Dedifferentiated amniotic fluid mesenchymal stem cell (primary cell): ENCODE measurements at regions not wholly inside any gene's neighbourhood (a gene's known extent, or its start where the extent isn't known, plus 50 kb on each side); places are given as distances from the start of the nearest gene placed in this dataset.
"Not testable (repeated sequence)": the region's sequence is repeated elsewhere in the genome, so short reads cannot be mapped to it uniquely, and the experiment has no call there.

ENCODE experiments used
- DNase-seq: peaks from one replicate; pipeline ENCODE4 v3.0.0-alpha.2; 2016; ENCODE audit errors: extremely low spot score

DNA sequence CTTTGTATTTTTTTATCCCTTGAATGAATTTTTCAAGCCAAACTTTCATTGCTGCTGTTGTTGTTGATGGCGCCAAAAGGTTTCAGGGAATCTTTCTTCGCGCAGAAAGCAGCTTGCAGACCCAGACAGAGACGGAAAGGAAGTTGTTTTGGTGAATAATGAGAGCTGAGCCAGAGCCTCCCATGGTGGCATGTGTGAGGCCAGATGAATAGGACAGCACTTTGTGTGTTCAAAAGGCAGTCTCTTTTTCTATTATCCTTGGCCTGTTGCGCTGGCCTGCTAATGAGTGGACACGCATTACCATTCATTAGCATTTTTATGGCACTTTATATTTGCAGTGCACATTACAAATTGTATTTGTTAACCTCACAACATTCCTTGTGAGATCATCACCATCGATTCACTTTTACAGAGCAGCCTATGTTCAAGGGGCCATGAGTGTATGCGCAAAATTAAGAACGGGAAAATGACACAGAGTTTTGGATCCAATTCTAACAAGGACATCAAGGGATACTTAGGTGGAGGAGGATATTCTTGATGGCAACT is 754.7 kb downstream of the BCL11A start:
- DNase-seq, result no peak

DNA sequence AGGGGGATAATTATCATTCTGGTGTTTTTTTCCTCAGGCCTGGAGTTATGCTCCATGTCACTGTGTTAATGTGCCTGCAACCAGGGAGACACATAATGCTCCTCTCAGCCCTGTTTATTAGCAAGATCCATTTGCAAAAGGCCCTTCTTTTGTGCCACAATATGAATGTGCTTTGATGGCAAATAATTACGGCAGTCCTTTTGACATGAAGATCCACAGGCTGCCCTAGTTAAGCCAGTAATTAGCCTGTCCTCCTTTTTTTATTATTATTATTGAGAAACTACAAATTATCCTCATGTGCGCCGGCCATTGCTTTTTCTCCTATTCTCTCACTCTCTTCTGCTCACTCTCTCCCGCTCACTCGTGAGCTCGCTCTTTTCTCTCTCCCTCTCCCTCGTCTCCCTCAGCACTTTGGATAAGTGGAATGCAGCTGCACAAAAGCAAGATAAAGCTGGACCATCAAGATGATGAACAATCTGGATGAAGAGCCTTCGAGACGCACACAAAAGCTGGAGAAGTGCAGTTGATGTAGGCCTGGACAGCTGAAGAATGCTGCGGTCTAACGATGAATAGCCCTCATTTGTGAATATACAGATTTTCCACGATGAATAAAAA is 762.3 kb downstream of the BCL11A start:
- DNase-seq, result no peak

DNA sequence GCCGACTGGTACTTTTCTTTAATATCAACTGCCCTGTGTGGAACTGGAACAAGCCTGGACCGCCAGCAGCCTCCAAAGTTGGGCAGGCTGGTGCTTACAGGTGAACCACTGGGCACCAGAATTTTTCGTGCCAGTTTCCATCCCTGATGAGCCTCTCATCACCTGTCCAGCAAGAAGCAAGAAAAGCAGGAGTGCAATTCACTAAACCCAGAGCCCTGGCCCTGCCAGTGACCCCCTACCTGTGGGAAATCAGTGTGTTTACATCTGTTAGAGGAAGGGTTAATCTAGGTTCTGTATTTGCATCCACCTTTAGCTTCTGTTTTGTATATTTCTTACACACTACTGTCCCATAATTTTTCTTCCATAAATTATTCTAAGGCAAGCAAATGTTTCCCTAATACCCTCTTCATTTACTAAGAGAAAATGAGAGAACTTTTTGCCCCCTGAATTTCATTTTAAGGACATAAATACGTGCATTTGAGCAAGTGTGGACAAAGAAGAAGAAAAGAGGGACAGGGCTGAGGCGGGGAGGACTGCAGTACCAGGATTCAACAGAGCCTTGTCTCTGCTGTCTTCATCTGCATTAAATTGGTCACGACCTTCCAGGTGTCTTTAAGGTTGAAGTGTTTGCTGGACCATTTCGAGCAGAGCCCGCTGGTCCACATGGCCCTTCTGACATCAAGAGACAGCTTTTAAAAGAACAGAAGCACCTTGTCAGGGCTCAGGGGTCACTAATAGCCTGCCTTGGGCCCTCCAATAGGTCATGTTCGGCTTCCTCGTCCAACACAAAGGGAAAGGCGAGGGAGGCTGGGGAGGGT is 763.1 kb downstream of the BCL11A start:
- DNase-seq, result no peak

DNA sequence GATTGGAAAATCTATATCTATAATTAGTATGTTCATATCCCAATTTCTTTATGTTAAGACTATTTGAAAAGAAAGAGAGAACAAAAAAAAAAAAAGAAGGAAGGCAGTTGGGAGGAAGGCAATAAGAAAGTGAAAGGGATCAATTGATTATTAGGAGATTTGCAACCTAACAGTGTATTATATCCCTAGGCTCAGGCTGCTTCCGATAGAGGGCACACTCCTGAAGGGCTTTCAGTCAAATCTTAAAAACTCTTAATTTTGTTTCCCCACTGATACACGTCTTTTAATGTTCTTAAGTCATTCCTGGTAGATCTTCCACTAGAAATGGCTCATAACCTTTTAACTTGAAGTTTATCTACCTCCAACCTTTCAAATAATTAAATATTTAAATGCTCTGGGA is 763.9 kb downstream of the BCL11A start:
- no peak for DNase-seq

DNA sequence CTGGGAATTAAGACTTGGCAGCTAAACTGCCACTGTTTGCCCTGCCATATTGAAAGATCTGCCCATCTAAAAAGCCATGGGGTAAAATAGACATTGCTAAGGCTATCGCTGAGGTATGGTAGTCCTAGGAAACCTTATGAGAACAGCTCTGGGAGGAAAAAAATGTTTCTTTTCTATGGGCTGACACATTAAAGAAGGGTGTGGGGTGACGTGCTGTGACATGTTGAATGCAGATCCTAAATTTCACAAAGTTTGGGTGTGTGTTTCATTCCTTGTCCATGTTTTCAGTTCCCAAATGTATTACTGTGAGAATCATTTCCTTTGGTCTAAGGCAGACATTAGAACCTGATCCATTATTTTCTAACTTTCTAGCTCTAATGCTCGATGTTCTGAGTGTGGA is 766.4 kb downstream of the BCL11A start:
- DNase-seq, result no peak

DNA sequence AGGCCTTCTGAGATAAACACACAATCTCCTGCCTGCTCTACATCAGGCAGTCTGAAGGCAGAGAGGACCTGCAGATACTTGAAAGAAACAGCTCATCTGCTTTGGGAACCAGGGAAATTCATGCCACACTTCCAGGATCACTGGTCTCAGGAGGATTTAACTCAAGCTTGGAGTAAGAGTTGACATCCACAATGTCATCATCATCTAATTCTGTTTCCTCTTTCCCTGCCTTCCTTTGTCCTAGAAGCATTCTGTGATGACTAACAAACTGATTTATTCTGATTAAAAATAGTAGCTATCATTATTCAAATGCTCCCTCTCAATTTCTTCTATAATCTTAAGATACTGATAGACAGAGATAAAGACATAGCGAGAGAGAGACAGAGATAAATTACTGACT is 766.8 kb downstream of the BCL11A start:
- DNase-seq, result no peak

DNA sequence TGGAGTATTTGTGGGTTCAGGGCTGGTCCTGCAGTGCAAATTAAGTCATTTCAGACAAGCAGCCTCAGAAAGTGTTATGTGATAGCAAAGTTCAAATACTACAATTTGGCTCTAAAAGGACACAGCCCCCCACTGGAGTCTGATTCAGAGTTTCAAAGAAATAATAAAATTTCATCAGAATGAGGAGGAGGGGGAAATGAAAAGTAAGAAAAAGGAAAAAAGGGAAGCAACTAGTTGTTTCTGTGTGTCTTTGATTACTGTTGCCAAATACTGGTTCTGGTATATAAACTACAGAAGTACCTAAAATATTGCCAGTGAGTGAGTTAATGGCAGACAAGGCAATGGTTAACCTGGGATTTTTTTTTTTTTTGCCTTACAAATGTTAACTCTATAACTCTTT is 773.9 kb downstream of the BCL11A start:
- DNase-seq, result no peak

DNA sequence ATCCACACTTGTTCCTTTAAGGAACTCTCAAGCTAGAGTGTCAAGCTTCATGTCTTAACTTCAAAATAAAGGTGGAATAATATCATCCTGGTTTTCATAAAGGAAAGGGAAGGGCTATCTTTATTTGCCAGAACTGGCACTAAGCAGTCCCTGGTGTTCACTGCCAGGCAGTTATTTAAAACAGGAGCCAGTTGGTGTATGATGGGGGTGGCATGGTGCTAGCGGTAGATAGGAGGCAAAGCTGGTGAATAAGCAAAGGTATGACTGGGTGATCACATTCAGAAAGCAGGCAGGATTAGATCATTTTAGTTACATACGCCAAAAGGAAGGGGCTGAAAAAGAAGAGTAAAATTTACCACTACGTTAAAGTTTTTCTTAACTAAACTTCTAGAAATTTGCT is 776.3 kb downstream of the BCL11A start:
- DNase-seq, result no peak

DNA sequence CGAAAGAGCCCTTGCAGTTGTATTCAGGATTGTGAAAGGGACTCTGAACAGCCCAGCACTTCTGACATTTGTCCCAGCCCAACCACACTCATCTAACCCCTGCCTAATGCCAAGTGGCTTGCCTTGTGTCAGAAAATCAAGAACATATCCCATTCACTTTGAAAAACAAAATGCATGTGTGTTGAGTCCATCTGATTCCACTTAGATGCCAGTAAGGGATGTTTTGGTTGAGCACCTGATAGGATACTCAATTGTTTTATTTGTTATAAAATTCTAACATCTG is 776.8 kb downstream of the BCL11A start:
- DNase-seq, result no peak

DNA sequence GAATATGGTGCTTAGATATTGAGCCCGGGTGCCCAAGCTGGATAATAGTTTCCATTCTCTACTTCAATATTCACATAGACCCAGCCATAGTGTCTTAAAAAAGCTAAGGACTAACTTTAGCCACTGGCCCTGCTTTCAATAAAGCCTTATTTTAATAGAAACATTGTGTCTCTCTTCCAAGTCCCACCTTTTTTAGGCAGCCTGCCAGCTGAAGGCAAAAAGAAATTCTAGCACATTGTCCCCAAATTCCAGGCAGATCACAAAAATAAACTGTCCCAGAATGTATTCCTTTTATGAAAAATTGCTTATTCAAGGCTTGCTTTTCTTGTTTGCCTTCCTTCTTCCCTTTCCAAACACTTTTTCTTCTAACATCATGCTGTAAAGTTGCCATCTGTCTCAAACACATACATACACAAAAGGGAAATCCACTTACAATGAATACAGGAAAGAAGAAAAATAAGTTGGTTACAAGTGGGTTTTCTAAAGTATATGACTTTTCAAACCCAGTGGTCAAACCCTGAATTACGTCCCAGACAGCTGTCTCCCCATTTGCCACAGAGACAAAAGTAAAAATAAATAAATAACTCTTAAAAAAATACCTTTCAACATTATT is 778.5 kb downstream of the BCL11A start:
- DNase-seq, result no peak

DNA sequence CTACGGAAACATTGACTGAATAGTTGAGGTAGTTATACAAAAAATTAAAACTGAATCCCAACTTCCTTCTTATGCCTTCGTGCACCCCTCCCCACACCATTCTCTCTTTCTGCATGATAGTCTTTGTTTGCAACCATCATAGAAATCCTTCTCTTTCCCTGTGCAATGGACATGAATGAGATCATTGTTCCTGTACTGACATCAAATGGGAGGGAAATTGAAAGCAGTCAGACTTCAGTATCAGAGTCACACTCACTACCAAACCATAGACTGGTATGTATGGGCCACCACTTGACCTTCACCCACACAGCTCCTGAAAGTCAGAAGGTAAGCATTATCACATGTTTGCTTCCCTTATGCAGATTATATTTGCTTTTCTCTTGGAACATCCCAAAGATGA is 782.8 kb downstream of the BCL11A start:
- DNase-seq, result no peak

DNA sequence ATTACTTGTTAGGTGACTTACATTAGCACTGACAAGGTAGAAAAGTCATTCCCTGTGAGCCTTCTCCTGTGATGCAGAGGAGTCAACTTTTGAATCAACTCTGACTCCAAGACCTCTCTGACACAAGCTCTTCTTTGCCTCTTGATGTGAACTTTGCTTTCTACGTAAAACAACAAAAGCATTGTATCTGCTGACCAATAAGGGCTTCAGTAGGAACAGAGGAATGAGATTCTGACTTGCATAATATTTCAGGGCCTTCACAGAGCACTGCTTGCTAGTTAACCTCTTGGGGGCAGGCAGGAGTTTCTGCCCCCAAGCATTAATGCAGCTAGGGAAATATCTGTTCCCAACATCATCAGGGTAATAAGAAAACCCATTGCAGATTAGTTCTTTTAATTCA is 791.5 kb downstream of the BCL11A start:
- no peak for DNase-seq

DNA sequence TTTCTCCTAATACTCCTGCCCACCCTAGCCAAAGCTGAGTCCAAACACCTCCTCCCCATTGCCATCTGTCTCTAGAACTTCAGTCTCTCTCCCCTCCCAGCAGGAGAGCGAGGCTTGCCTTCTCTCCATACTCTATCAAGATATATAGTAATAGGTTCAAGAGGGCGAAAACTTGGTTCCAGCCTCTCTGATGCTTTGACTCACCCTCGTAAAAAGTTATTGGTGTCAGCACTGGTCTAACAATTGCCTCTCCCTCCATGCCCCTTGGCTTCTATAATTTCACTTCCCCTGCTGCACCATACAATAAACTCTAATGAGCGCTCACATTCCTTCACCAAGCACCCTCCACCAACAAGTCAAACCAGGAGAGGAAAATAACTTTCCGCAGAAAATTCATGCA is 797.3 kb downstream of the BCL11A start:
- no peak for DNase-seq

DNA sequence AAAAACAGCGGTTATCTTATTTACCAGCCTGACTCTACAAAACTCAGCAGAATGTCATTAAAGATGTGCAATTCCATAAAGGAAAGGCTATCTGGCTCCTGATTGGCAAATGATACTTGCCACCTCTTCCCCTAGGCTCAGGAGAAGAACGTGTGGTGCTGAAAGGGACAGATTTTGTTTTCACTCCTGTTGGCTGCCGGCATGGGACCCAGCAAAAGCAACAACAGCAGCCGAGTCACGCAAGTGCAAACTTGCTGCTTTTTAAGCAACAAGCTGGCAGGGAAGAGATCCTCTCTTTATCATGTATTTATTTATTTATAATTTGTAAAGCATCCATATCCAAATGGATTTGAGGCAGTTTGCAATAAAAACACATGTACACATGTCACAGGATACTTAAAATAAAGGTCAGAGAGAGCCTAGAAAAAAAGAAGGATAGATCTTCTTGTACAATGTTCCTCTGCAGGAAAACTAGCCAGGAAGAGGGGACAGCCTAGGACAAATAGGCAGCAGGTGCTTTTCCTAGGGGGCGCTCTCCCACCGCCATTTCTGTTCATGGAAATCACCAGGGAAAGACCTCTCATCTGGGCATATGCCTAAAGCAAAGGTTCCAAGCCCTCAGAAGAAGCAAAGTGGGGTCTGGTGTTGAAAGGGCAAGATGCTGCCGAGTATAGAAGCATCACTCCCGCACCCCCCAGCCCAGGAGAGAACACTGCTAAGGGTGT is 799.3 kb downstream of the BCL11A start:
- no peak for DNase-seq

DNA sequence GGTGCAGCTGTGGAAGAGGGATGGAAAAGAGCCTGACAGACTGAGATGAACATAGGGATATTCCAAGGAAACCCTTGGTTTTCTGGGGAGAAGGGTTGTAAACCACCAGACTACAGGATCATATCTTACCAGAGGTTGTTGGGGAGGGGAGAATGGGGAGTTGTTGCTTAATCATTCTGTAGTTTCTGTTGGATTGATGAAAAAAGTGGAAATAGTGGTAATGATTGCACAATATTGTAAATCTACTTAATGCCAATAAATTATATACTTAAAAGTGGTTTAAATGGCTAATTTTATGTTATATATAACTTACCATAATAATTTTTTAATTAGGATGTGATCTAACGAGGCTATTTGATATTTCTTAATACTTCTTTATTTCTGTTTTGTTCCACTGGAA is 800.9 kb downstream of the BCL11A start:
- no peak for DNase-seq

DNA sequence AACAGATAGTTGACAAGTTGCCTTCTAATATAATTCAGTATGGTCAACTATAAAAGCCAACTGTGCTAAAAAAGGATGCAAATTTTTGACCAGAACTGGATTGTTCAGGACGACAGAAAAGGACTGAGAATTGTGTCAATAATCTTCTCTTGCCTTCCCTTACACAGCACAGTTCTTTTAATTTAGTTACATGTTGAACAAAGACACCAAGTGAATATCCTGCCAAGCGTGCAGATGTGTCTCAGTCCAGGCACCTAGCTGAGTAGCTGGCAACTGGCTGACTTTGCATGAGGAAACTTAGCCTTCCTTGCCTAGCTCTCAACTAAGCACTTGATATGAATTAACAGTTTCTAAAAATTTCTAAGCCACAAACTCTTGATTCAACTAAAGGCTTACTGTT is 801.4 kb downstream of the BCL11A start:
- DNase-seq, result no peak

DNA sequence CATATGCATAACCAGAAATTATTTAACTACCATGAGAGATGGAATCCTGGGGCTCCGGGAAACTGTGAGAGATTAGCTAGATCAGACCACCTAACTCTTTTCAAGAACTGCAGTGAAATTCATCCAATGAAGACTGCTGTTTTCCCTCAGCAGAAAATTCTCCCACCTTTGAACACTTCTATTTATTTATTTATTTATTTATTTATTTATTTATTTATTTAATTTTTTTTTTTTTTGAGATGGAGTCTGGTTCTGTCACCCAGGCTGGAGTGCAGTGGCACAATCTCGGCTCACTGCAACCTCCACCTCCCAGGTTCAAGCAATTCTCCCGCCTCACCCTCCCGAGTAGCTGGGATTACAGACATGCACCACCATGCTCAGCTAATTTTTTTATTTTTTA is 802.2 kb downstream of the BCL11A start:
- DNase-seq, result not testable (repeated sequence)

DNA sequence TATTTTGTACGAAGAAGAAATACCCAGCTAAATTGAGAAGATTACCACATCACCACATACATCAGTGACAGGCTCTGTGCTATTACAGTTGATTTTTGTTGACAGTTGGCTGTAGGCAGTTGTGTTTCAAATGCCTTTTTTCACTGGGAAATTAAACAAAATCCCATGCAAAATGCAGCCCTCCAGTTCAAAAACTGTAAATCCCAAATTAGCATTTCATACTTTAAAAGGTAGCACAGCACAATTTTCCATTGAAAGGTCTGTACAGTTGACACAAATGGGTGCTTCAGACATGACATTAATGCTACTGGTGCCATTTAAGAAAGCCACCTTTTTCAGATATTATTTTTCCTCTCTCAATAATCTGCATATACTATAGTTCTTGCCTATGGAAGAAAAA is 807.2 kb downstream of the BCL11A start:
- DNase-seq, result no peak

DNA sequence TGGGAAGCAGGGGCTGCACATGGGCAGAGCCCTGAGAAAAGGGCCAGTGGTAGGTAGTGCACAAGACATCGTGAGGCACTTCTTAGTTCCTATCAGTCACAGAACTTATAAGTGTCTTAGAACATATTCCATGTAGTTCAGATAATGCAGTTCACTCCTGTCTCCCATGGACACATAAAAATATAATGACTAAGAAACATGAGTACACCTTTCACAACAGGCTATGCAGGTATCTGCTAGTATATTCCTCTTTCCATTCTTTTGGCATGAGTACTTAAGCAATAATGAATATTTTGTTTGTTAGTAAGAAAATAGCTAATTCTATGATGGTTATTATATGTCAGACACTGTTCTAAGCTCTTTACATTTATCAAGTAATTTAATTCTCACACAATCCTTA is 808.4 kb downstream of the BCL11A start:
- DNase-seq, result no peak

DNA sequence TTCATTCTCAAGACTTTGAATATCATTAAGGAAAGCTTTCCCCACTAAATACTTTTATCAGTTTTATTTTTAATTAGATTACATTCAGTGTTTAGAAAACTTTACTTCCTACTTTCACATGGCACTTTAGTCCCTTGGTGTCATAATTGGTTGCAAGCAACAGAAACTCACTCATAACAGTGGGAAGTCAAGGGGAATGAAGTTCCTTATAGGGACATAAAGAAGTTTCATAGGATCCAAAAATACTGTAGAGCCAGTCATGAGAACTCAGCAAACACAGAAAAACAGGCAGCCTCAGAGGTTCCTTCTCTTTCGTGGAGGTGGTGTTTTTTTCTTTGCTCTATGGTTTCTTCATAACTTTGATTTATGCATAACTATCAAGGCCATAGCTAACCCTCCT is 809.0 kb downstream of the BCL11A start:
- no peak for DNase-seq

DNA sequence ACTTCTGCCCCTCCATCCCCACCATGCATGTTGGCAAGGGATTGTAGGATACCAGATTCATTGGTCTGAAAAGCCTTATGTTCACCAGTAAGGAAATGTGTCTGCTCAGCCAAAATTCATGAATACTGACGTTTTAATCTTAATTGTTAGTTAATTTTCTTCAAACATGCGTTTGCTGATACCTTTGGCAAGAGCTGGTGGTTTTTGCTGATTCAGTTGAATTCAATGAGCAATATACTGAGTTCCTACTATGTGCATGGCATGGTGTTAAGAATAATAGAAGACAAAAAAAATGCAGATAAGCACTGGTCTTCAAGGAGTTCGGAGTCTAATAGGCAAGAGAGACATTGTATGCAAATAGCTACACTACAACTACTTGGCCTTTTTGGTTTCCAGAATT is 811.6 kb downstream of the BCL11A start:
- no peak for DNase-seq

DNA sequence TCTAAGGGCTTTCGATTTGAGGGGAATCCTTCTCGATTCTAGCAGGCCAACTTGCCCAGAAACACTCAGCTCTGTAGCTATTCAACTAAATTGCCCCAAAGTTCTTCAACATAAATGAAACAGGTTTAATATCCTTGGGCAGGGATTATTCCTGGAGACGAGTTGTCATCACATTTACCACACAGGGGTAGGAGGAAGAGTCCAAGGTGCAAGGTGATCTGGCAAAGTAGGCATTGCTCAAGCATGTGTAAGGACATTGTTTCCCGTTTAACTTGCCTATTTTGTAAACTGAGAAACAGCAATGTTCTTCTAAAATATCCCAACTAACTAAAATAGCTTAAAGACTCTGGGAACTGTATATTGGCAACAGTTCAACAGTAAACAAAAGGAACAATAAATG is 814.3 kb downstream of the BCL11A start:
- DNase-seq, result no peak

DNA sequence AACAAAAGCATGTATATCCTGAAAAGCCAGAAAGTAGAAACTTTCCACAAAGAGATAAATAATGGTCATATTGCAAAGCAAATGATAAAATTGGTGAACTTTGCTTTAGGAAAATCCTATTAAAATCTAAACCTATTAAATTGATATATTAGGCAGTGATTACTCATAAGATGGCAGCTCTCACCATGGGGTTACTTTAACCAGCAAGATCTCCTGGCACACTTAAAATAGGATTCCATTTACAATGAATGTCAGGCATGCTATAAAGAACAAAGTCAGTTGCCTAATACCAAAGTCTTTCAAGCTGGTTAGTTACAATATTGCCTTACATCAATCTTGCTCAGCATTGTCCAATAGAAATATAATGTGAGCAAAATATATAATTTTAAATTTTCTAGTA is 816.2 kb downstream of the BCL11A start:
- DNase-seq, result no peak
